UCSD-AML1 (cell line): ENCODE measurements at regions not wholly inside any gene's neighbourhood (a gene's known extent, or its start where the extent isn't known, plus 50 kb on each side); places are given as distances from the start of the nearest gene placed in this dataset.
"Not testable (repeated sequence)": the region's sequence is repeated elsewhere in the genome, so short reads cannot be mapped to it uniquely, and the experiment has no call there.

ENCODE experiments used
- DNase-seq: peaks from one replicate; lab custom pipeline; 2025; ENCODE audit not compliant: unreplicated experiment; lab: John Stamatoyannopoulos, UW

DNA sequence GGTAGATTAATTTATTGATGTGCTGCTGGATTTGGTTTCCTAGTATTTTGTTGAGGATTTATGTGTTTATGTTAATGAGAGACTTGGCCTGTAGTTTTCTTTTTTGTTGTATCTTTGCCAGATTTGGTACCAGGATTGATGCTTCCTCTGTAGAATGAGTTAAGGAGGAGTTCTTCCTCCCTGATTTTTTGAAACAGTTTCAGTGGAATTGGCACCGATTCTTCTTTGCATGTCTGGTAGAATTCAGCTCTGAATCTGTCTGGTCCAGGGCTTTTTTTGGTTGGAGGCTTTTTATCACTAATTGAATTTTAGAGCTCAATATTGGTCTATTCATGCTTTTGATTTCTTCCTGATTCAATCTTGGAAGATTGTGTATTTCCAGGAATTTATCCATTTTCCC lies 174.0 kb upstream of the NDST4 start:
- no peak for DNase-seq

- no peak for DNase-seq
Measured at GRCh38 chr4:115279330-115279729, 165.9 kb upstream of the NDST4 start.

DNA sequence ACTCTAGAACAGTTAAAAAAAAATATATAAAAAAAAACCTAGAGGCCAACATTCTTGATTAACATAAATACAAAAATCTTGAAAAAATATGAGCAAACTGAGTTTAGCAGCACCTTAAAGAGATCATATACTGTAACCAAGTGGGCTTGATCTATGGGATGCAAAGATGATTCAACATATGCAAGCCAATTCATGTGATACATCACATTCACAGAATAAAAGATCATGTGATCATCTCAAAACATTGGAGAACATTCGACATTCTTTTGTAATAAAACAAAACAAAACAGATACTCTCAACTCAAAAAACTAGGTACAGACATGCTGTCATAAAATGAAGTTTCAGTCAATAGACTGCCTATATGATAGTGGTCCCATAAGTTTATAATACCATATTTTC lies 165.4 kb upstream of the NDST4 start:
- DNase-seq = no peak

DNA sequence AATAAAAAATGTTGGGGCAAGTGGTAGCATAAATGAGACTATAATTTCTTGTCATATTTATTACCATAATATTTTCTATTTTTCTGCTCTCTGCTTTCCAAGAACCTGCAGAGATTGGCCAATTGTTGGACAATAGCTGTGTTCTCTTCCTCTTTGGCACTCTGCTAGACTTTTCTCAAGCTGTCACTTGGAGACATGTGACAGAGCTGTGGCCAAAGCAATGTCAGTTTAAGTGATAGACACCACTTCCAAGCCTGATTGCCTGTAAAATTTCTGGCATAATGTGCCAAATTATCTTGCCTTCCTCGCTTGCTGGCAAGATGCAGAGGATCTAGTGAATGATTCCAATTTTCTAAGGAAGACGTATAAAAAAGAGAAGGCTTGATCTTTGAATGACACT lies 162.2 kb upstream of the NDST4 start:
- peak; percentile 5 for DNase-seq

- no peak for DNase-seq
Measured at GRCh38 chr4:115274545-115274944, 161.1 kb upstream of the NDST4 start.

DNA sequence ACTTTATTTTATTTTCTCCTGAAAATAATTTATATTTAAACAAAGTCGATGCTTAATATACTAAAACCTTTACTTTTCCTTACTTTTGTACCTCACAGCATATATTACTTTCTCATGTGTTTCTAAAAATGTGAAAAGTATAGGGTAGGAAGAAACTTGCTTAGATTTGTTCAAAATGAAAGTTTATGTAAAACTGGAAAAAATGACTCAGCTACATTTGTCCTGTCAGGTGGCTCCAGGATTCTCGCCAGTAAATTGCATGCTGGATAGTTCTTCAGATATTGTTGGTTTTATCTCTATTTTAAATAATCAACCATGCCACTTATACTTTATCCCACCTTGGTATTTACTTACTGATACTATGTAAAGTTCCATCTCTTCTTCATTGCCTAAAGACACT lies 159.2 kb upstream of the NDST4 start:
- DNase-seq = no peak

DNA sequence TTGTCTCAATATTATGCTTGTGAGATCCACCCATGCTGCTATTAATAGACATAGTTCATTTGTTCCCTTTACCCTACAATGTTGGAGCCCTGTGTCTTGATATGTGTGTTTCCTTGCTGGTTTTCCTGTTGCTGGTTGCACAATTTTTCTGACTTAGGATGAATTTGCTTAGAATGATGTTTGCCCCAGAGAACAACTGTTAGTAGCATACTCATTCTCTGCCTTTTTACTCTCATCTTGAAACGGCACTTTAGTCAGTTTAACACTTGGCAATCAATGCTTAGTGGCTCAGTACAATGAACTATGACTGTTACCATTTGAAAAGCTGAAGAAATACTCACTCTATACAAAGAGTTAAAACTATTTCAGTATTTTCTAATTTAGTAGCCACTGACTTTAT lies 158.8 kb upstream of the NDST4 start:
- DNase-seq = no peak

GRCh38 chr4:115260195-115260594 lies 146.8 kb upstream of the NDST4 start:
- DNase-seq = no peak

- no peak for DNase-seq
Measured at GRCh38 chr4:115259642-115260041, 146.2 kb upstream of the NDST4 start.

DNA sequence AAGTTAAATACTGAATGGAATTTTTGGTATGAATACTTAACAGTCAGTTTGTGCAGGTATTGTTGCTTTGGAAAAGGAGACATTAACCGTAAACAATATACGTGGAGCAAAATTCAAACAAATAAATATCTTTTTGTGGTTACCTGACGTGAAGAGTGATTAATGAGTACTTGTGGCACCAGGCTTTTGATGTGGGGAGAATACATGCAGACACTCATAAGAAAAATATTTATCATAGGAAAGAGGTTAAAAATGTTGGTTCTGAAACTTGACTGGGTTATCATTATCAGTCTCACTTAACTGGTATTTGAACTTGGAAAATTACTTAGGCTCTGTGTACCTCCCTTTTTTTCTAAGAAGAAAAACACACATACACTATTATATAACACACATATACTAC lies 136.4 kb upstream of the NDST4 start:
- no peak for DNase-seq

- DNase-seq = peak; percentile 9
Measured at GRCh38 chr4:115234405-115235093, 121.1 kb upstream of the NDST4 start.

DNA sequence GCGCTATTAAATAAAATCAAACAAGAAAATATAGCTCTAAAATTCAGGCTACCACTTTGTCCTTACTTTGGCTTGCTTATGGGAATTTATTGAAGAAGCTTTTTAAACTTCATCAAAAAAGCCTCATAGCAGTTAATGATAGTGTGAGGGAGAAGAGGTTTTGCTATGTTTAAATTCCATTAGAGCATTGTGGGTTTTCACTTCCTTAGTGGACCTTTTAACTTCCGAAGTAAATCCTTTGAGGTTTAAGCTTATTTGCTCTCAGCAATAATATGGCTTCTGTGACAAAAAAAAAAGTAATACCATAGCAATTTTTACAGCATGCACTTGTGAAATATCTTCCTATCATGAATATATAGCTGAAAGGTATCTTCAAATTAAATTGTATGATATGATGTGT lies 120.2 kb upstream of the NDST4 start:
- DNase-seq = no peak

GRCh38 chr4:115229873-115230272 lies 116.5 kb upstream of the NDST4 start:
- DNase-seq = no peak

- DNase-seq = no peak
Measured at GRCh38 chr4:115228851-115229250, 115.4 kb upstream of the NDST4 start.

GRCh38 chr4:115222061-115222460 lies 108.6 kb upstream of the NDST4 start:
- no peak for DNase-seq

DNA sequence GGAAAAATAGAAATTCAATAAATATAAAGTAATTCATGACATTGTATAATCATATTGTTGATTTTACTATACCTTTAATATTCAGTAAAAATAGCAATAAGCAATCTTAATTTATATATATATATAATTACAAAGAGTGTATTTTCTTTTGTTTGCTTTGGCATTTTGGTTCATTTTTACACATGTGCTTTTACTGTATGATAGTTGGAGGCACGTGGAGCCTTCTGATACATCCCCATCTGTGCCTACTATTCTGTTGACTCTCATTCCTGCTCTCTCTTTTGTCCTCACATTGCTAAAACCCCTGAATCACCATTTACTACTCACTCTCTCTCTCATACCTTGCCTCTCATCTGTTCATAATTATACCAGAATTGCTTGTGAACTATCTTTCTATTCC lies 106.4 kb upstream of the NDST4 start:
- DNase-seq = no peak

- no peak for DNase-seq
Measured at GRCh38 chr4:115219315-115219860, 106.0 kb upstream of the NDST4 start.

DNA sequence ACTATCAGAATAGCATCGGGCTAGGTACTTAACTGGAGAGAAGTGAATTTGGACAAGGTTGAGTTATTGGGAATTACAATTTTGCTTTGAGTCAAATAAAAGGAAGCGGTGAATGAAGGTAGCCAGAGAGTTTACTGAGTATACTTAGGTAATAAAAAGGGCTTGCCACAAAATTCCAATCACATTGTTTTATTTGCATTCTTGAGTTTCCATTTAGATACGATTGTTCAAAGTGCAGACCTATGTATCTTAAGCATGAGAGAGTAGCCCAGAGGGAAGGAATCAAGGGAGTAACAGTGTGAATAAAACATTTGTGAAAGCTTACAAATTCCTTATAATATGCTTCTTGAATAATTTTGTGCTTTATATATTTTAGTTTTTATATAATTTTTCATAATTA lies 102.5 kb upstream of the NDST4 start:
- no peak for DNase-seq

- no peak for DNase-seq
Measured at GRCh38 chr4:115213716-115214115, 100.3 kb upstream of the NDST4 start.

GRCh38 chr4:115201042-115201330 lies 87.6 kb upstream of the NDST4 start:
- DNase-seq = no peak

- DNase-seq = not testable (repeated sequence)
Measured at GRCh38 chr4:115200201-115201041, 87.0 kb upstream of the NDST4 start.

DNA sequence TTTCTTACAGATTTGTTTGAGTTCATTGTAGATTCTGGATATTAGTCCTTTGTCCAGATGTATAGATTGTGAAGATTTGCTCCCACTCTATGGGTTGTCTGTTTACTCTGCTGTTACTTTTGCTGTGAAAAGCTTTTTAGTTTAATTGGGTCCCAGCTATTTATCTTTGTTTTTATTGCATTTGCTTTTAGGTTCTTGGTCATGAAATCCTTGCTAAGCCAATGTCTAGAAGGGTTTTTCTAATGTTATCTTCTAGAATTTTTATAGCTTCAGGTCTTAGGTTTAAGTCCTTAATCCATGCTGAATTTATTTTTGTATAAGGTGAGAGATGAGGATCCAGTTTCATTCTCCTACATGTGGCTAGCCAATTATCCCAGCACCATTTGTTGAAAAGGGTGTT lies 81.2 kb upstream of the NDST4 start:
- not testable (repeated sequence) for DNase-seq

- DNase-seq = no peak
Measured at GRCh38 chr4:115190529-115190928, 77.1 kb upstream of the NDST4 start.
